ENCODE measurements at regions not wholly inside any gene's neighbourhood (a gene's known extent, or its start where the extent isn't known, plus 50 kb on each side); places are given as distances from the start of the nearest gene placed in this dataset.

DNA sequence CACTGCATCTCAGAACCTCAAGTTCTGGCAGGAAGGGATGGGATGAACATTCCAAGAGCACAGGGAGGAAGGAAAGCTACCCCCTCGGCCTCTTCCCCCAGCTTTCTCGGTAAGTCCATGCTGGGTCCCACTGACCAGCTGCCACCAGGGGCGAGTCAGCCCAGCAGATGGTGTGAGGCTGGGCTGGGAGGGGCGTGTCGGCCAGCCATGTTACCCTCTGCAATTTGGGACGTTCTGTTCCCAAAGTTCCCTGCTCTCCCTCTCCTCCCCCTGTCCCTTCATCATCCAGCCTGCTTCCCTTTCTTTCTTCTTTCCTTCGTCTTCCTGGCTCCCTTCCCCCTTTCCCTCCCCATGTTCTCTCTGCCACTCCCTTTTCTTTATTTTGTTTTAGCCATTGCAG is 74.3 kb upstream of the TNP1 start (continued):
- TF ChIP-seq, protein P1, sequence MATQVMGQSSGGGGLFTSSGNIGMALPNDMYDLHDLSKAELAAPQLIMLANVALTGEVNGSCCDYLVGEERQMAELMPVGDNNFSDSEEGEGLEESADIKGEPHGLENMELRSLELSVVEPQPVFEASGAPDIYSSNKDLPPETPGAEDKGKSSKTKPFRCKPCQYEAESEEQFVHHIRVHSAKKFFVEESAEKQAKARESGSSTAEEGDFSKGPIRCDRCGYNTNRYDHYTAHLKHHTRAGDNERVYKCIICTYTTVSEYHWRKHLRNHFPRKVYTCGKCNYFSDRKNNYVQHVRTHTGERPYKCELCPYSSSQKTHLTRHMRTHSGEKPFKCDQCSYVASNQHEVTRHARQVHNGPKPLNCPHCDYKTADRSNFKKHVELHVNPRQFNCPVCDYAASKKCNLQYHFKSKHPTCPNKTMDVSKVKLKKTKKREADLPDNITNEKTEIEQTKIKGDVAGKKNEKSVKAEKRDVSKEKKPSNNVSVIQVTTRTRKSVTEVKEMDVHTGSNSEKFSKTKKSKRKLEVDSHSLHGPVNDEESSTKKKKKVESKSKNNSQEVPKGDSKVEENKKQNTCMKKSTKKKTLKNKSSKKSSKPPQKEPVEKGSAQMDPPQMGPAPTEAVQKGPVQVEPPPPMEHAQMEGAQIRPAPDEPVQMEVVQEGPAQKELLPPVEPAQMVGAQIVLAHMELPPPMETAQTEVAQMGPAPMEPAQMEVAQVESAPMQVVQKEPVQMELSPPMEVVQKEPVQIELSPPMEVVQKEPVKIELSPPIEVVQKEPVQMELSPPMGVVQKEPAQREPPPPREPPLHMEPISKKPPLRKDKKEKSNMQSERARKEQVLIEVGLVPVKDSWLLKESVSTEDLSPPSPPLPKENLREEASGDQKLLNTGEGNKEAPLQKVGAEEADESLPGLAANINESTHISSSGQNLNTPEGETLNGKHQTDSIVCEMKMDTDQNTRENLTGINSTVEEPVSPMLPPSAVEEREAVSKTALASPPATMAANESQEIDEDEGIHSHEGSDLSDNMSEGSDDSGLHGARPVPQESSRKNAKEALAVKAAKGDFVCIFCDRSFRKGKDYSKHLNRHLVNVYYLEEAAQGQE (IDR thresholded peaks at IDR 0.05; ENCODE audit: unreplicated experiment) = no peak

- Histone ChIP-seq H3K79me2 (replicated peaks; ENCODE audit: insufficient read depth) (no peaks in the 10 kb centered on the region), H3K36me3 (ENCODE audit: insufficient read depth) (no peaks in the 10 kb centered on the region), H3K4me1 (ENCODE audit: insufficient read depth) (no peaks in the 10 kb centered on the region), H3K4me2 (no peak overlapping the region), H3K27ac (ENCODE audit: low read depth) (no peak overlapping the region), H4K20me1 (replicated peaks; ENCODE audit: insufficient read depth) (no peaks in the 10 kb centered on the region), H3K4me3 (no peak overlapping the region), H3F3A (replicated peaks; ENCODE audit: low read depth) (no peaks in the 10 kb centered on the region), H3K9me2 (ENCODE audit: insufficient read depth) (peaks cover 9% of the 10 kb centered on the region; the same call in 1 of the 2 replicates), H3K27me3 (ENCODE audit: insufficient read depth) (no peaks in the 10 kb centered on the region), H2AFZ (0 out of 2 replicates have a peak overlapping the region, but pooled peaks have one; percentile 4)
- Mint-ChIP-seq H3K4me3 (no peak overlapping the region), H3K27ac (no peak overlapping the region), H3K9me3 (peaks cover 6% of the 10 kb centered on the region; the same call in 1 of the 3 replicates), H3K27me3 (ENCODE audit: insufficient read depth, low read depth, poor library complexity) (peaks cover 2% of the 10 kb centered on the region), H3K4me1 (peaks cover 4% of the 10 kb centered on the region; the same call in 2 of the 3 replicates), H3K36me3 (ENCODE audit: low read depth) (no peaks in the 10 kb centered on the region)
- no peak for DNase-seq (ENCODE audit: low spot score)
- ATAC-seq = no peak
- TF ChIP-seq, protein P2, sequence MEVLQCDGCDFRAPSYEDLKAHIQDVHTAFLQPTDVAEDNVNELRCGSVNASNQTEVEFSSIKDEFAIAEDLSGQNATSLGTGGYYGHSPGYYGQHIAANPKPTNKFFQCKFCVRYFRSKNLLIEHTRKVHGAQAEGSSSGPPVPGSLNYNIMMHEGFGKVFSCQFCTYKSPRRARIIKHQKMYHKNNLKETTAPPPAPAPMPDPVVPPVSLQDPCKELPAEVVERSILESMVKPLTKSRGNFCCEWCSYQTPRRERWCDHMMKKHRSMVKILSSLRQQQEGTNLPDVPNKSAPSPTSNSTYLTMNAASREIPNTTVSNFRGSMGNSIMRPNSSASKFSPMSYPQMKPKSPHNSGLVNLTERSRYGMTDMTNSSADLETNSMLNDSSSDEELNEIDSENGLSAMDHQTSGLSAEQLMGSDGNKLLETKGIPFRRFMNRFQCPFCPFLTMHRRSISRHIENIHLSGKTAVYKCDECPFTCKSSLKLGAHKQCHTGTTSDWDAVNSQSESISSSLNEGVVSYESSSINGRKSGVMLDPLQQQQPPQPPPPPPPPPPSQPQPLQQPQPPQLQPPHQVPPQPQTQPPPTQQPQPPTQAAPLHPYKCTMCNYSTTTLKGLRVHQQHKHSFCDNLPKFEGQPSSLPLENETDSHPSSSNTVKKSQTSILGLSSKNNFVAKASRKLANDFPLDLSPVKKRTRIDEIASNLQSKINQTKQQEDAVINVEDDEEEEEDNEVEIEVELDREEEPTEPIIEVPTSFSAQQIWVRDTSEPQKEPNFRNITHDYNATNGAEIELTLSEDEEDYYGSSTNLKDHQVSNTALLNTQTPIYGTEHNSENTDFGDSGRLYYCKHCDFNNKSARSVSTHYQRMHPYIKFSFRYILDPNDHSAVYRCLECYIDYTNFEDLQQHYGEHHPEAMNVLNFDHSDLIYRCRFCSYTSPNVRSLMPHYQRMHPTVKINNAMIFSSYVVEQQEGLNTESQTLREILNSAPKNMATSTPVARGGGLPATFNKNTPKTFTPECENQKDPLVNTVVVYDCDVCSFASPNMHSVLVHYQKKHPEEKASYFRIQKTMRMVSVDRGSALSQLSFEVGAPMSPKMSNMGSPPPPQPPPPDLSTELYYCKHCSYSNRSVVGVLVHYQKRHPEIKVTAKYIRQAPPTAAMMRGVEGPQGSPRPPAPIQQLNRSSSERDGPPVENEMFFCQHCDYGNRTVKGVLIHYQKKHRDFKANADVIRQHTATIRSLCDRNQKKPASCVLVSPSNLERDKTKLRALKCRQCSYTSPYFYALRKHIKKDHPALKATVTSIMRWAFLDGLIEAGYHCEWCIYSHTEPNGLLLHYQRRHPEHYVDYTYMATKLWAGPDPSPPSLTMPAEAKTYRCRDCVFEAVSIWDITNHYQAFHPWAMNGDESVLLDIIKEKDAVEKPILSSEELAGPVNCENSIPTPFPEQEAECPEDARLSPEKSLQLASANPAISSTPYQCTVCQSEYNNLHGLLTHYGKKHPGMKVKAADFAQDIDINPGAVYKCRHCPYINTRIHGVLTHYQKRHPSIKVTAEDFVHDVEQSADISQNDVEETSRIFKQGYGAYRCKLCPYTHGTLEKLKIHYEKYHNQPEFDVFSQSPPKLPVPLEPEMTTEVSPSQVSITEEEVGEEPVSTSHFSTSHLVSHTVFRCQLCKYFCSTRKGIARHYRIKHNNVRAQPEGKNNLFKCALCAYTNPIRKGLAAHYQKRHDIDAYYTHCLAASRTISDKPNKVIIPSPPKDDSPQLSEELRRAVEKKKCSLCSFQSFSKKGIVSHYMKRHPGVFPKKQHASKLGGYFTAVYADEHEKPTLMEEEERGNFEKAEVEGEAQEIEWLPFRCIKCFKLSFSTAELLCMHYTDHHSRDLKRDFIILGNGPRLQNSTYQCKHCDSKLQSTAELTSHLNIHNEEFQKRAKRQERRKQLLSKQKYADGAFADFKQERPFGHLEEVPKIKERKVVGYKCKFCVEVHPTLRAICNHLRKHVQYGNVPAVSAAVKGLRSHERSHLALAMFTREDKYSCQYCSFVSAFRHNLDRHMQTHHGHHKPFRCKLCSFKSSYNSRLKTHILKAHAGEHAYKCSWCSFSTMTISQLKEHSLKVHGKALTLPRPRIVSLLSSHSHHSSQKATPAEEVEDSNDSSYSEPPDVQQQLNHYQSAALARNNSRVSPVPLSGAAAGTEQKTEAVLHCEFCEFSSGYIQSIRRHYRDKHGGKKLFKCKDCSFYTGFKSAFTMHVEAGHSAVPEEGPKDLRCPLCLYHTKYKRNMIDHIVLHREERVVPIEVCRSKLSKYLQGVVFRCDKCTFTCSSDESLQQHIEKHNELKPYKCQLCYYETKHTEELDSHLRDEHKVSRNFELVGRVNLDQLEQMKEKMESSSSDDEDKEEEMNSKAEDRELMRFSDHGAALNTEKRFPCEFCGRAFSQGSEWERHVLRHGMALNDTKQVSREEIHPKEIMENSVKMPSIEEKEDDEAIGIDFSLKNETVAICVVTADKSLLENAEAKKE (CRISPR knock-in tag; IDR thresholded peaks at IDR 0.05) = no peak
- TF ChIP-seq EZH2phosphoT487 (IDR thresholded peaks at IDR 0.05; ENCODE audit: unreplicated experiment) (no peak), ETS1 (IDR thresholded peaks at IDR 0.05) (no peak), STAT1 (IDR thresholded peaks at IDR 0.05; ENCODE audit: unreplicated experiment) (no peak), POLR2AphosphoS5 (IDR thresholded peaks at IDR 0.05; ENCODE audit: low read depth) (no peak), EZH2 (IDR thresholded peaks at IDR 0.05; ENCODE audit: low read depth, unreplicated experiment) (no peak), CREB1 (CRISPR knock-in tag; IDR thresholded peaks at IDR 0.05; ENCODE audit: low read depth) (no peak), ZNF331 (CRISPR knock-in tag; IDR thresholded peaks at IDR 0.05; ENCODE audit: low read depth) (no peak), ZNF114 (CRISPR knock-in tag; IDR thresholded peaks at IDR 0.05) (no peak)
- TF ChIP-seq, protein P1 (IDR thresholded peaks at IDR 0.05; ENCODE audit: unreplicated experiment) = no peak
These were observed 73.1 kb upstream of the TNP1 start for GRCh38 chr2:216932863-216933548.
